GM18520 (cell line): ENCODE measurements at regions not wholly inside any gene's neighbourhood (a gene's known extent, or its start where the extent isn't known, plus 50 kb on each side); places are given as distances from the start of the nearest gene placed in this dataset.
"Not testable (repeated sequence)": the region's sequence is repeated elsewhere in the genome, so short reads cannot be mapped to it uniquely, and the experiment has no call there.

ENCODE experiments used
- ATAC-seq: cut with Tn5 transposase; IDR thresholded peaks from one replicate; pipeline ENCODE4 v1.9.1; 2021; ENCODE audit not compliant: unreplicated experiment

DNA sequence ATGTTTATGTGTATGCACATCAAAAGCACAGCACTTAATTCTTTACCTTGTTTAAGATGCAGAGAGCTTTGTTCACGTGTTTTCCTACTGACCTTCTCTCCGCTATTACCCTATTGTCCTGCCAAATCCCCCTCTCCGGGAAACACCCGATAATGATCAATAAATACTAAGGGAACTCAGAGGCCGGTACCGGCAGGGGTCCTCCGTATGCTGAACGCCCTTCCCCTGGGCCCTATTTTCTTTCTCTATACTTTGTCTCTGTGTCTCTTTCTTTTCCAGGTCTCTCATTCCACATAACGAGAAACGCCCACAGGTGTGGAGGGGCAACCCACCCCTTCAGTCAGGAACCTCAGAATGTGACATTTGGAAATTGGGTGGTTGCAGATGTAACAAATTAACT, 160.1 kb downstream of the ADRA2C start:
- ATAC-seq: not testable (repeated sequence)

DNA sequence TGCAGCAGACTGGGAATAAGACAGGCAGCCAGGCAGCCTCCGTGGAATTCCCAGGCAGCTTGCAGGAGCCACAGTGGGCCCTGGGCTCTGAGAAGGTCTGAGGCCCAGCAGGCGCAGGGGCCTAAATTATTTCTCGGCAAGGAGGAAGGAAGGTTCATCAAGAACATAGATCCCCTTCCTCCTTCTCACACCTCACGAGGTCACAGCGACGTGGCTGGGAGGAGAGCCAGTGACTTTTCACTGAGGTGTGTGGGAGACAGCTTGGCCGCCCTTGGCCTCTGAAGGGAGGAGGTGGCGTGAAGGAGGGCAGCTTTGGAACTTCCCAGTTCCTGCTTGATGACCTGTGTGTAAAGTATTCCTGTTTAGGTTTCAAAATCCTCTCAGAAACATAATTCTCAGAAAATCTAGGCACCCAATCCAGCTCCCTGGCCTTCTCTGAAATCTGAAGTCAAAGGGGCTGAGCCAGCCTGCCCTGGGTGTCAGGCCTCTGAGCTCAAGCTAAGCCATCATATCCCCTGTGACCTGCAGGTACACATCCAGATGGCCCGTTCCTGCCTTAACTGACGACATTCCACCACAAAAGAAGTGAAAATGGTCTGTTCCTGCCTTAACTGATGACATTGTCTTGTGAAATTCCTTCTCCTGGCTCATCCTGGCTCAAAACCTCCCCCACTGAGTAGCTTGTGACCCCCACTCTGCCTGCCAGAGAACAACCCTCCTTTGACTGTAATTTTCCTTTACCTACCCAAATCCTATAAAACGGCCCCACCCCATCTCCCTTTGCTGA, 161.0 kb downstream of the ADRA2C start:
- not testable (repeated sequence) for ATAC-seq

DNA sequence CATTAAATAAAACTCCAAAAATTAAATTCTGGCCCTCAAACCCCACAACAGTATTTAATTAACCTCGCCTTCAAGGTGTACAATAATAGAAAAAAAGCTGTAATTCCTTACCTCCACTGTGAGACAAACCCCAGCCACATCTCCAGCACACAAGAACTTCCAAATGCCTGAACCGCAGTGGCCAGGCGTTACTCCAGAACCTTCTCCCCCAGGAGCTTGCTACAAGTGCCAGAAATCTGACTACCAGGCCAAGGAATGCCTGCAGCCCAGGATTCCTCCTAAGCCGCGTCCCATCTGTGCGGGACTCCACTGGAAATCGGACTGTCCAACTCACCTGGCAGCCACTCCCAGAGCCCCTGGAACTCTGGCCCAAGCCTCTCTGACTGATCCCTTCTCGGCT, 163.2 kb downstream of the ADRA2C start:
- not testable (repeated sequence) for ATAC-seq

DNA sequence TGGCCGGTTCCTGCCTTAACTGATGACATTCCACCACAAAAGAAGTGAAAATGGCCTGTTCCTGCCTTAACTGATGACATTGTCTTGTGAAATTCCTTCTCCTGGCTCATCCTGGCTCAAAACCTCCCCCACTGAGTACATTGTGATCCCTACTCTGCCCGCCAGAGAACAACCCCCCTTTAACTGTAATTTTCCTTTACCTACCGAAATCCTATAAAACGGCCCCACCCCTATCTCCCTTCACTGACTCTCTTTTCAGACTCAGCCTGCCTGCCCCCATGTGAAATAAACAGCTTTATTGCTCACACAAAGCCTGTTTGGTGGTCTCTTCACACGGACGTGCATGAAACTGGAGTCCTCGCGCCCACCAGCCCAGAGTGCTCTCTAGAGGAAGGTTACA, 166.5 kb downstream of the ADRA2C start:
- ATAC-seq: not testable (repeated sequence)

DNA sequence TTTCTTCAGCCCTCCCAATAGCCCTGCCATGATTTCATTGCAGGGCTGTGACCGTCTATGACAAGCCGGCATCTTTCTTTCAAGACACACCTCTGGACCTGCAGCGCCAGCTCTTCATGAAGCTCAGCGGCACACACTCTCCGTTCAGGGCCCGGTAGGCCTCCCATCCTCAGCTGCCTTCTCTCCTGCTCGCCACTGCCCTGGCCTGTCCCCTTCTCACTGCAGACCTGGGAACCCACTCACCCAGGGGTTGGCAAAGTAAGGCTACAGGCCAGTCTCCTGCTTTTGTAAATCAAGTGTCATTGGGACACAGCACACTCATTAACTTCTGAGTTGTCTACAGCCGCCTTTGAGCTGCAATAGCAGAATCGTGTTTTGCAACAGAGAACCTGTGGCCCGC, 169.2 kb downstream of the ADRA2C start:
- ATAC-seq: not testable (repeated sequence)

DNA sequence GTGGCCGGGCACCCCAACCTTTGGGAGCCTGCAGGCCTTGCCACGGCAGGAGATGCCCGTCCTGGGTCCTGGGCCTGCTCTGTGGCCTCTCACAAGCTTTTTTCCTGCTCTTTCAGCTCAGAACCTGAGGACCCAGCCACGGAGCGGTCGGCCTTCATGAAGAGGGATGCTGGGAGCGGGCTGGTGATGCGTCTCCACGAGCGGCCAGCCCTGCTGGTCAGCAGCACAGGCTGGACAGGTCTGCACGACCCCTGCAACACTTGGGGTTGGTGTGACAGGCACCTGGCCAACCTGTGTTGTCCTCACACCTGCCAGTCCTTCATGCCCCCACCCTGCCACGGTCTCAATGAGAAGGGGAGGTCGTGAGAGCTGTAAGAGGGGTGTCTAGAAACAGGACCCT, 170.0 kb downstream of the ADRA2C start:
- no peak for ATAC-seq

DNA sequence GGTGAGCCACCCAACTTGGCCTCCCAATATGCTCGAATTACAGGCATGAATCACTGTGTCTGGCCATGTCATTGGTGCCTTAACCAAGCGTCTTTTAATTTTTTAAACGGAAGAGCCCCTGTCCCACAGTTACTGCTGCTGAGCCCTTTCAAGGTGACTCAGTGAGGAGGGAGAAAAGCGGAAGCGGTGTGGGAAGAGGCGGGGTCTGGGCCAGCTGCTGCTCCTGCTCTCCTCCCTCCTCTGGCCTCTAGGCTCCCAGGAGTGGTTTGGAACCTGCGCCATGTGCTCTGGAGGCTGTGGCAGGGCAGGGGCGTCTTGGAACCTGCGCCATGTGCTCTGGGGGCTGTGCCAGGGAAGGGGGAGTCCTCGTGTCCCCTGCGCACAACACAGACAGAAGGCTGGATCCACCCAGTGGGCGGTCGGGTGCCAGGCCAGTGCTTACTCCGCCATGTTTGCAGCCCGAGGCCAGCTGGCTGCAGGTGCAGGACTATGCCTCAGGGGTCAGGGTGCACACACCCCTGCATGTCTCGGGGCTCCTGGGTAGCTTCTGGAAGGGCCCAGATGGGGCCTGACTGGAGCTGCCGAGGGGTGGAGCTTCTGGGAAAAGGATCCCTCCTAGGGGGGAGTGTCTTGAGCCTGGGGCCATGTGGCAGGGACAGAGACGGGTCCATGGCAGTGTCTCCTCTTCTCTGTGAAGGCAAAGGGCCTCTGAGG, 171.8 kb downstream of the ADRA2C start:
- not testable (repeated sequence) for ATAC-seq

DNA sequence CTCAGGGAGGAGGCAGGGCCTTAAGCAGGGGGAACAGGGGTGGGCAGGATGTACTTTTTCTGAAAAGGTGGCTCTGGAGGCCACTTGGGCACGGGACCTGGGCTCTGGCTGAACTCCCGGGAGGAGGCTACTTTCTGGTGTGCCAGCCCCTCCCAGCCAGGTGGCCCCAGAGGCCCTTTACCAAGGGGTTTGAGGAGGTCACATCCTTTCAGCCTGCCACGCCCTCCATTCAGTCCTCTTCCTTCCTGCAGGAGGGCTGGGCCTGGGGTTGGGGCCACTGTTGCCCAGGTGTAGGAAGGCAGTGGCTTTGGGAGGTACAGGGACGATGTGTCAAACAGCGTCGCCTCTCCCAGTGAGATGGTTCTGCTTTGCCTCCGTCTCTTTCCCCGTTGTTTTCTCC, 172.5 kb downstream of the ADRA2C start:
- not testable (repeated sequence) for ATAC-seq

DNA sequence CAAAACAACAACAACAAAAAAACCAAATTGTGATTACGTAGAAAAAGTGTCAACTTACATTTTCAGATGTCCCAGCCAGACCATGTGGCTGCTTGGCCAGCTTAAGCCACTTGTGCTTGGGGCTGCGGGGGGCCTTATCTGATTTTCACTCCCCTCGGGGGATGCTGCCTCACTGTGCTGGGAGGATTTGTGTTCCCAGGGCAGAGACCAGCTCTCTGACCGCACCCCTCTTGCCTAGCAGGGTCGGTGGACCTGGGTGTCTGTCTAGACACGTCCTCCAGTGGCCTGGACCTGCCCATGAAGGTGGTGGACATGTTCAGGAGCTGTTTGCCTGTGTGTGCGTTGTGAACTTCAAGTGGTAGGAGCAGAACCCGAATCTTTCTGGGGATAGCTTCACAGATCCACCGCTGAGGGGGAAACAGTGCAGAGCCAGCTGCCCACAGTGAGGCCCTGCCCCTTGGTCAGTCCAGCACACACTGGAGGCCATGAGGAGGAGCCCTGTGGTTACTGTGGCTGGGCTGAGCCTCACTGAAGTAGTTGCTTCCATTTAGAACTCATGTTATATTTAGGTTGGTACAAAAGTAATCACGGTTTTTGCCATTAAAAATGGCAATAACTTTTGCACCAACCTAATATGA, 173.9 kb downstream of the ADRA2C start:
- not testable (repeated sequence) for ATAC-seq

DNA sequence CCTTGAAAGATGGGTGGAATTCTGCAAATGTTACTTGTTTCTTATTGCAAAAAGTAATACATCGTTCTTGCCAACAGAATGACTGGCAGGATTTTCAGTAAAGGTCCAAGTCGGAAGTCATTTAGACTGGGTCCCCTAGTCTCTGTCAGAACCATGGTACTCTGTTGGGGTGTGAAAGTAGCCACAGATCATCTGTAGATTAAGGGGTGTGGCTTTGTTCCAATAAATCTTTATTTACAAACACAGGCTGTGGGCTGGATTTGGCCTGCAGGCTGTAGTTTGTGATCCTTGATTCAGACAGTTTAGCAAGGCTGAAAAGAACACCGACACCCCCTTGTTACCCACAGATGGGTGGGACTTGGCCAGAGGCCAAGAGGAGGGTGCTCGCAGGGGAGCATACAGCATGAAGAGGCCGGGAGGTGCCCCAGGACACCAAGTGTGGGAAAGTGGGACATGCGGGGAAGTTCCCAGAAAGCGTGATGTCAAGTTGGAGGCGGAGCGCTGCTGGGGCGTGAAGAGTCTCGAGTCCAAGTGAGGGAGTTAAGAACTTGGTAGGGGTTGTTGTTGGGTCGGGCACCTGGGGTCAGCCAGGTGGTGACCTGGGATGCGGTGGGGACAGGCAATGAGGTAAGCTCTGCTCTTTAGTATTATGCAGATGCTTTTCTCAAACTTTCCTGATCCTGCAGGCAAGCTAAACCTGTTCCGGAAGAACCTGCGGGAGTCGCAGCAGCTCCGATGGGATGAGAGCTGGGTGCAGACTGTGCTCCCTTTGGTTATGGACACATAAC, 175.7 kb downstream of the ADRA2C start:
- not testable (repeated sequence) for ATAC-seq

DNA sequence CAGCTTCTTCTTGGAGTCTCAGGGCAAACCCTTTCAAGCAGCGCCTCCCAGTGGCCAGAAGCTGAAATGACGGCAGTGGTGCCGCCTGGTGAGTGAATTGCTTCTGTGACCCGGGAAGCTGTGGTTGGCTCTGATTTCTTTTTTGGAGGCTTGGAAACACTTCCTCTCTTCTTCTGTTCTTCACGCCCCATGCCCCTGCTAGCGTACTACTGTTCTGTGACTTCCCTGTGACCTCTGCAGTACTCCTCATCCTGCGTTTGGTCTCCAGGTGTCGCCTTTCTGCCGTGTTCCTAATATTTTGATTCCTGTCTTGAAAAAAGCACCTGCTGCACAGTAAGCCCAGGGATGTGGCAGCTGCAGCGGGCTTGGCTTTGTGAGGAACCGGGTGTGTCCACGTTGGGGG, 176.4 kb downstream of the ADRA2C start:
- ATAC-seq: not testable (repeated sequence)

DNA sequence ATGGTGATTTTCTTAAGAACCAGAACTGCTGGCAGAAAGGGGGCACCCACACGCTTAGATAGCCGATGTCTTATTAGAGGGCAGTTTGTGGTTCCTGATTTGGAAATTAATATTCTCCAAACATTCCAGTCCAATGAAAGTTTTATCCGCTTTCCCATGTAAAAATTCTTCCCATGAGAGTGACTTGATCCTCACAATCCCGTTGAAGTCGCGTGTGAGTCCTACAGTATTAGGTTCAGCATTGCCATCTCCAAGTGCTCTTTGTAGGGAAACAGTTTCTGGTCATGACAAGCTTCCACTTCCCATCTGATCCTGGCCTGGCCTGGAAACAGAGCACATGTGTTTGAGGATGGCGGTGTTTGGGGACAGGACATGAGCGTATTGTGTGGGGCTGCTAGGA, 176.9 kb downstream of the ADRA2C start:
- ATAC-seq: not testable (repeated sequence)

DNA sequence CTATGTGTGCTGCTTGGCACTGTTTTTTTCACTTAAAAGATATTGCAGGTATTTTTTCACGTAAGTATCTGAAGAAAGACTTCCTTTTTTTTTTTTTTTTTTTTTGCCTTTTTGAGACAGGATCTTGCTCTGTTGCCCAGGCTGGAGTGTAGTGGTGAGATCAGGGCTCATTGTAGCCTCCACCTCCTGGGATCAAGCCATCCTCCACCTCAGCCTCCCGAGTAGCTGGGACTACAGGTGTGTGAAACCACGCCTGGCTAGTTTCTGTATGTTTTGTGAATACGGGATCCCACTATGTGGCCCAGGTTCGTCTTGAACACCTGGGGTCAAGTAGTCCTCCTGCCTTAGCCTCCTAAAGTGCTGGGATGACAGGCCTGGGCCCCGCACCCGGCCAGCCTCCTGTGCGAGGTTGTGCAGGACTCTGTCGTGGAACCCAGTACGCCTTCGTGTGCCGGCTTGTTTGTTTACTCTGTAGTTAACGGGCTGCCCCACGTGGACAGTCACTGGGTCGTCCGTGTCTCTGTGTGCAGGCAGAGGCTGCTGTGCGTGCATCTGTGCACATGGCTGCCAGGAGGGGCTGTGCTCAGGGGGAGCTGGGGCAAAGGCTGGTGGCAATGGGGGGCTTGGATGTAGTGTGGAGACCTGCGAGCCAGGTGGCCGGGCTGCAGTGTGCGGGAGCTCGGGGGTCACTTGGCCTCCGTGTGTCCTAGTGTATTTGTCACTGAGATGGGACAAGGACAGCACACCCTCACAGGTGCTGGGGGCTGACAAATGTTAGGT, 179.5 kb downstream of the ADRA2C start:
- ATAC-seq: no peak

DNA sequence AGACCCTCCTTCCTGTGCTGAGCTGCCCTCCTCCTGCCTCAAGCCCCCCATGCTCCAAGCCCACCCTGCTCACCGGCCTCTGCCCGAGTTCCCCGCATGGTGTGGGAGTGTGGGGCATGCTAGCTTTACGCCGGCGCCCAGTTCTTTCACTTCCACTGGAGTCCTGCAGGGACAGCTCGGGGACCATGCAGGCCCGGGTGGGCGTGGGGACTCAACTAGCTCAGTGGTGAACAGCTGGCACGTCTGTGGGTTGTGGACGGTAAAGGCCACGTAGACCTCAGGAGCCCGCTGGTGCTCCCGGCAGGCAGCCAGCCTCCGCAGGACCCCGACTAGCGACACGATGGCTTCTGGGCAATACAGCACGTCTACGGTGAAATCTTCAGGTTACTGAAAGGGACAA, 180.4 kb downstream of the ADRA2C start:
- ATAC-seq: not testable (repeated sequence)

DNA sequence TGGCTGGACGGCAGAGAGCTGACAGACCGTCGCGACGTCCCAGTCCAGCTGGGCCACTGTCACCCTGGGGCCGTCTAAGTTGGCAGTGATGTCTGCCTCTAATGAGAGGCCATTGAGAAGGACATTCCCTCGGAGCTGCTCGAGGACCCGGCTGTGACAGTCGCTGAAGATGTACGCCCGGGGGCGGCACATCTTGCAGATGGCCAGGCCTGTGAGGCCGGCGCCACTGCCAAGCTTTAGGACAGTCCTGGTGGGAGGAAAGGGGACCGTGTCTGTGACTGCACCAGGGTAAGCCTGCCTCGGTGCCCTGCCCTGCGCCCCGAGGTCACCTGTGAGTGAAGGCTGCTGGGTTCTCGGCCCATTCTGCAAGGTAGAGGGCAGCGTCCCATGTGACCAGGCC, 181.6 kb downstream of the ADRA2C start:
- ATAC-seq: not testable (repeated sequence)

DNA sequence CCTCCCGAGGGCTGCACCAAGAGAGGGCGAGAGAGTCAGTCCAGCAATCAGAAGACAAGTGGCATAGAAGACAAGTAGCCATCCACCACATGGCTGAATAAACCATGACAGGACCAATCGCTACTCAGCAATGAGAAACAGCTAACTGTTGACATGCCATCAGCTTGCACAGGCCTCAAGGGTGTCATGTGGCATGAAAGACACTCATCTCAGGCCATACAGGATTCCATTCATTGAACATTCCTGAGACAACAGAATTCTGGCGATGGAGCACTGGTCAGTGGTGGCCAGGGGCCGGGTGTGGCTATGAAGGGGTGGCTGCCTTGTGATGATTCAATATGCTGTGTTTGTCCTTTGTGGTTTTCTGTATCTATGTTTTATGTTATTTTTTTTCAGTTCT, 182.0 kb downstream of the ADRA2C start:
- not testable (repeated sequence) for ATAC-seq

DNA sequence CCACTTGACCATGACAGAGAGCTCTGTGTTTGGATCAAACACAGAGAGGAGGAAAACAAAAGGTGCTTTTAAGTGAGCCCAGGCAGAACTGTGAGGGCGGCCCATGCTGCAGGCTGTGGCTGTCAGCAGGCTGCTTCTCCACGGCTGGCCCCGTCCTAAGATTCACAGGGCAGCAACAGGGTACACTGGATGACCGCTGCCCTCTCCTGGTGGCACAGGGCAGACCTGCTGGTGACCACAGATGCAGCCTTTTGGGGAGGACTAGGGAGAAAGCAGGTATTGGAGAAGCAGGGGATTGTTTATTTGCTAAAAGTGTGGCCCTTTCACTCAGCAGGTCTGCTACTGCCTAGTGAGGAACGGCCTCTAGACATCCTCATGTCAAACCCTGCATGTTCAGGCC, 183.7 kb downstream of the ADRA2C start:
- ATAC-seq: not testable (repeated sequence)

DNA sequence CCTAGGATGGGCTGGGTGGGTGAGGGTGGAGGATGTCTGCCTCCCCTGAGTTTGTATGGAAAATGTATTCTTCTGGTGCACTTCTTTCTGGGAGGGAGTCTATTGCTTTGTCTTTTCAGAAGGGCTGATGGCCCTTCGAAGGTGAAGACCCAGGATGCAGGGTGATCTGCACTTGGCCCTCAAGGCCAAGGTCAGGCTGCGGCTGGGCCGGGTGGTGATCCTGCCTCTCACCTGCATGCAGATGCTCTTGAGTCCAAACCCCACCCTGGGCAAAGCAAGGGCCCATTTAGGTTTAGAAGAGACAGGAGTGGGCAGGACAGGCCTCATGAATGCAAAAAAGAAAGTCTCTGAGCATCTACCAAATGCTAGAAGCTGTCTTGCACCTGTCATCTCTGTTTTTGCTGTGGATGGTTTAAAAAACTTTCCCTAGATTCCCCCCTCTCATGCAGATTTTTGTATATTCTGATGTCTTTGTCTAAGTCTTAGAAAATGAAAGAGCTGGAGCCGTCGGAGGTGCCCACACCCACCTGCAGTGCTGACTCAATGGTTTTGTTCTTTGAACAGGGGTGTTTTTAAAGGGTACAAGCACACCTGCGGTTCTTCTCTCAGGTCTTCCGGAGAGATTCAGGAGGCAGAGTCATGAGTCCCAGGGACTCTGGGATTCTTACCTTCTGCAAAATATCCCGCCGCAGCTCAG, 186.4 kb downstream of the ADRA2C start:
- ATAC-seq: not testable (repeated sequence)

DNA sequence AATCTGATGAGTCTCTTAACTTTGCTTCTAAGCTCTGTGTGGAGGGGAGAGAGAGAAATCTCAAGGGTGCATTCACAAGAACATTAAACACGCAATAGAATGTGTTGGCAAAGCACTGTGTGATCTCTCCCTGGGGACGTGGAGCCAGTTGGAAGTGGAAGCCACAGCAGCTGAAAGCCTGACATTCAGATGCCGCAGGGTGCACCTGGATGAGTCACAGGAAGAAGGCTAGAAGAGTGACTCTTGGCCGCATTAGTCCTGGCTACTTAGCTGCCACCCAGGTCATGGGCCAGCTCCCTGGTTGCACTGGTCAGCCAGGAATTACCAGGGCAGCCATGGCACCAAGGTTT, 186.9 kb downstream of the ADRA2C start:
- ATAC-seq: not testable (repeated sequence)
